ENCODE measurements at regions not wholly inside any gene's neighbourhood (a gene's known extent, or its start where the extent isn't known, plus 50 kb on each side); places are given as distances from the start of the nearest gene placed in this dataset.

- Histone ChIP-seq H2BK20ac (ENCODE audit: low read depth, low read length, poor library complexity, severe bottlenecking) (no peak overlapping the region), H3K27me3 (ENCODE audit: insufficient read depth, low read length) (no peaks in the 10 kb centered on the region), H3K56ac (ENCODE audit: insufficient read length, low read depth, low read length) (no peak overlapping the region), H3K79me1 (ENCODE audit: insufficient read depth, low read depth, low read length, poor library complexity, severe bottlenecking) (no peaks in the 10 kb centered on the region), H3T11ph (ENCODE audit: low read length) (no peak overlapping the region), H3K79me2 (ENCODE audit: insufficient read depth, low read length) (no peaks in the 10 kb centered on the region), H3K14ac (ENCODE audit: insufficient read depth, low read length) (no peak overlapping the region), H2AK5ac (ENCODE audit: insufficient read length, low read length) (no peak overlapping the region), H3K4ac (ENCODE audit: low read depth, low read length) (no peak overlapping the region), H3K27ac (ENCODE audit: insufficient read length, low read depth, low read length) (no peak overlapping the region), H4K91ac (ENCODE audit: insufficient read length, low read depth, low read length) (no peak overlapping the region), H3K23ac (ENCODE audit: insufficient read length, low read depth, low read length) (no peak overlapping the region), H2BK5ac (ENCODE audit: insufficient read length, low read length) (no peak overlapping the region), H3K9ac (ENCODE audit: extremely low read depth, insufficient read length, low read length) (no peak overlapping the region), H2BK15ac (ENCODE audit: low read depth, low read length) (no peak overlapping the region), H3K4me2 (ENCODE audit: insufficient read depth, insufficient read length, low read length) (no peak overlapping the region), H2AFZ (ENCODE audit: low read length) (no peak overlapping the region), H3K9me3 (ENCODE audit: control insufficient read depth, low read depth, low read length) (no peaks in the 10 kb centered on the region), H4K5ac (ENCODE audit: insufficient read length, low read depth, low read length) (no peak overlapping the region), H4K20me1 (ENCODE audit: control insufficient read depth, insufficient read depth, insufficient read length) (no peaks in the 10 kb centered on the region), H2BK120ac (ENCODE audit: low read depth, low read length, poor library complexity, severe bottlenecking) (no peak overlapping the region), H4K8ac (replicated peaks; ENCODE audit: insufficient read length, low read depth, low read length) (no peak overlapping the region), H2BK12ac (ENCODE audit: insufficient read length, low read depth, low read length) (no peak overlapping the region), H3K4me1 (ENCODE audit: insufficient read depth, low read length) (no peaks in the 10 kb centered on the region), H3K18ac (ENCODE audit: insufficient read length, low read depth, low read length) (no peak overlapping the region), H3K23me2 (ENCODE audit: insufficient read length, low read depth, low read length, poor library complexity, severe bottlenecking) (no peaks in the 10 kb centered on the region)
- Mint-ChIP-seq H3K4me3 (no peak overlapping the region), H3K9me3 (peaks cover 0 to 4% of the 10 kb centered on the region in 2 experiments; a peak in 3 of 5 replicates), H3K4me1 (peaks cover 5 to 6% of the 10 kb centered on the region in 2 experiments), H3K27ac (no peak overlapping the region), H3K36me3 (ENCODE audit: insufficient read depth in 1 of 3, low read depth in 3 of 3) (peaks cover 0 to 5% (median 0%) of the 10 kb centered on the region in 3 experiments; a peak in 1 of 7 replicates), H3K27me3 (ENCODE audit: low read depth) (peaks cover 4% of the 10 kb centered on the region; the same call in 1 of the 2 replicates)
- no peak for TF ChIP-seq CTCF (conservative IDR thresholded peaks at IDR 0.05)
- DNase-seq = no peak
- no CpG with 5 or more reads among the region's 3 CpGs for WGBS (ENCODE audit: extremely low coverage, insufficient read length, low lambda C conversion rate)
Observed at GRCh38 chr16:80166082-80166481, 374.7 kb upstream of the DYNLRB2 start.

All from H9 (cell line).